ENCODE measurements at regions not wholly inside any gene's neighbourhood (a gene's known extent, or its start where the extent isn't known, plus 50 kb on each side); places are given as distances from the start of the nearest gene placed in this dataset.

DNA sequence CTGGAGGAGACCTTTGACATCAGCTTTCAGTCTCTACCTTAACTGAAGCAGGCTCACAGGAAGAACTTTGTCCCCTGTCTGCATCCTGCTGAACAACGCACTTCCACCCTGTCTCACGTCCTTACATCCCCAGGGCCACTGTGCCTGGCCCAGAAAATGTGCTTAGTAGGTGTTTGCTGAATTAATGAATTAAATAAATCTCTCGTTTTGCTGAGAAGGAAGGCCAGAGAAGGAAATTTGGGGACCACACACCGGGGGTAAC lies 54.3 kb upstream of the CREB3L1 start:
- no peaks in the 10 kb centered on the region for H3K27me3 ChIP-seq (ENCODE audit: insufficient read depth, low read depth)
- TF ChIP-seq, protein P1, sequence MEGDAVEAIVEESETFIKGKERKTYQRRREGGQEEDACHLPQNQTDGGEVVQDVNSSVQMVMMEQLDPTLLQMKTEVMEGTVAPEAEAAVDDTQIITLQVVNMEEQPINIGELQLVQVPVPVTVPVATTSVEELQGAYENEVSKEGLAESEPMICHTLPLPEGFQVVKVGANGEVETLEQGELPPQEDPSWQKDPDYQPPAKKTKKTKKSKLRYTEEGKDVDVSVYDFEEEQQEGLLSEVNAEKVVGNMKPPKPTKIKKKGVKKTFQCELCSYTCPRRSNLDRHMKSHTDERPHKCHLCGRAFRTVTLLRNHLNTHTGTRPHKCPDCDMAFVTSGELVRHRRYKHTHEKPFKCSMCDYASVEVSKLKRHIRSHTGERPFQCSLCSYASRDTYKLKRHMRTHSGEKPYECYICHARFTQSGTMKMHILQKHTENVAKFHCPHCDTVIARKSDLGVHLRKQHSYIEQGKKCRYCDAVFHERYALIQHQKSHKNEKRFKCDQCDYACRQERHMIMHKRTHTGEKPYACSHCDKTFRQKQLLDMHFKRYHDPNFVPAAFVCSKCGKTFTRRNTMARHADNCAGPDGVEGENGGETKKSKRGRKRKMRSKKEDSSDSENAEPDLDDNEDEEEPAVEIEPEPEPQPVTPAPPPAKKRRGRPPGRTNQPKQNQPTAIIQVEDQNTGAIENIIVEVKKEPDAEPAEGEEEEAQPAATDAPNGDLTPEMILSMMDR (conservative IDR thresholded peaks at IDR 0.05; ENCODE audit: low read depth, low read length) = no peak
- H3K4me2 ChIP-seq = no peak overlapping the region
- no peak overlapping the region for H3K4me3 ChIP-seq (IDR thresholded peaks at IDR 0.05; ENCODE audit: insufficient read depth, low read depth, low read length)
- no peaks in the 10 kb centered on the region for H3K79me2 ChIP-seq (ENCODE audit: insufficient read depth, low read depth)
- H3K4me1 ChIP-seq (ENCODE audit: low read depth, poor library complexity, severe bottlenecking) = no peaks in the 10 kb centered on the region
- no peak overlapping the region for H3K9ac ChIP-seq
- no peaks in the 10 kb centered on the region for H3K36me3 ChIP-seq (ENCODE audit: insufficient read depth)
- no peaks in the 10 kb centered on the region for H4K20me1 ChIP-seq (ENCODE audit: insufficient read depth)
- H3K27ac ChIP-seq = no peak overlapping the region
- H2AFZ ChIP-seq (ENCODE audit: low read depth) = no peak overlapping the region

DNA sequence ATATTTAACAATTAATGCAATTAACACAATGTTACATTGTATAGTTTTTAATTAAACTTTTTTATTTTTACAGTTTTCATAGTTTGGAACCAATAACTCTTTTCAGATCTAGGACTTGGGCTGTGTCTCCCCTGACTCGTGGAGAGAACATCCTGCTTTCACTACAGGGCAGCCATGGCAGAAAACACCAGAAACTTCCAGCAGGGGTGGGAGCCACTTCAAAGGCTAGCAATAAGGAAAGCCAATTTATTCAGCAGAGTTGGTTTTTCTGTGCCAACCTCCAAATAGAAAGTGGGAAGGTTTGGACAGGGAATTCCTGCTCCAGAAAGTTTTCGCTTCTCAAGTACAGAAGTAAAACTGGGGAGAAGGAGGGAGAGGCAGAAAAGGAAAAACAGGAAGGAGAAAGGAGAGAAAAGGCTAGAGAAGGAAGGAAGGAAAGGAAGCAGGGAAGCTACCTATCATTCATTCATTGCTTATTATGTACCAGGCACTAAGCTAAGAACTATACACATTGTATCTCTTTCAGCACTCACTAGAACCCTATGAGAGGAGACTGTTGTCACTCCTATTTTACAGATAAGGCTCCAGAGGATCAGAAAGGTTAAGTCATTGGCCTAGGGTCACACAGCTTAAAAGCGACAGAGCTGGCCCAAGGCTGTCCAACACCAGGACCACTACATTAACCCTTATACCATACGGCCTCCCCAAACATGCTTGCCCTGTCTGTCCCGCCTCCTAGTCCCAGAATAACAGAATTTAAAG lies 54.8 kb upstream of the CREB3L1 start:
- H4K20me1 ChIP-seq (ENCODE audit: insufficient read depth) = no peaks in the 10 kb centered on the region
- no peaks in the 10 kb centered on the region for H3K36me3 ChIP-seq (ENCODE audit: insufficient read depth)
- H3K9ac ChIP-seq = no peak overlapping the region
- TF ChIP-seq, protein P1 (conservative IDR thresholded peaks at IDR 0.05; ENCODE audit: low read depth, low read length) = no peak
- H3K4me3 ChIP-seq (IDR thresholded peaks at IDR 0.05; ENCODE audit: insufficient read depth, low read depth, low read length) = no peak overlapping the region
- no peaks in the 10 kb centered on the region for H3K79me2 ChIP-seq (ENCODE audit: insufficient read depth, low read depth)
- H3K4me2 ChIP-seq = no peak overlapping the region
- no peaks in the 10 kb centered on the region for H3K4me1 ChIP-seq (ENCODE audit: low read depth, poor library complexity, severe bottlenecking)
- H3K27ac ChIP-seq = no peak overlapping the region
- H2AFZ ChIP-seq (ENCODE audit: low read depth) = no peak overlapping the region
- H3K27me3 ChIP-seq (ENCODE audit: insufficient read depth, low read depth) = no peaks in the 10 kb centered on the region

DNA sequence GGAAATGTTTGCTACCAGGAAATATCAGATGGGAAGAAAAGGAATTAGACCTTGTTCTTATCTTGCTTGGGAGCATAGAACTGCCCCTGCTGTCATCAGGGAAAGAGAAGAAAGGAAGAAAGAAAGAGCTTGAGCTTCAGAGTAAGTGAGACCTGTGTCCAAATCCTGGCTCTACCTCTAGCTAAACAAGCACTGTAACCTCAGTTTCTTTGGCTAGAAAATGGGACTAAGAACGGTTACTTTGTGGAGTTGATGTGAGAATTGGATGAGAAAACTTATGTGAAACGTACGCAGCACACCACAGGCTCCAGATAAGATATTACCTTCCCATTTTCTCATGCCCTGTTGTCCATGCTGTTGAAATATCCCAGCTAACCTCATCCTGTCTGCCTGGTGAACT lies 57.1 kb upstream of the CREB3L1 start:
- H3K27ac ChIP-seq = no peak overlapping the region
- H4K20me1 ChIP-seq (ENCODE audit: insufficient read depth) = no peaks in the 10 kb centered on the region
- no peak overlapping the region for H3K9ac ChIP-seq
- H3K27me3 ChIP-seq (ENCODE audit: insufficient read depth, low read depth) = no peaks in the 10 kb centered on the region
- TF ChIP-seq, protein P1 (conservative IDR thresholded peaks at IDR 0.05; ENCODE audit: low read depth, low read length) = no peak
- no peak overlapping the region for H3K4me2 ChIP-seq
- H3K4me3 ChIP-seq (IDR thresholded peaks at IDR 0.05; ENCODE audit: insufficient read depth, low read depth, low read length) = no peak overlapping the region
- H3K4me1 ChIP-seq (ENCODE audit: low read depth, poor library complexity, severe bottlenecking) = peaks cover 3% of the 10 kb centered on the region
- H3K79me2 ChIP-seq (ENCODE audit: insufficient read depth, low read depth) = no peaks in the 10 kb centered on the region
- no peak overlapping the region for H2AFZ ChIP-seq (ENCODE audit: low read depth)
- no peaks in the 10 kb centered on the region for H3K36me3 ChIP-seq (ENCODE audit: insufficient read depth)

DNA sequence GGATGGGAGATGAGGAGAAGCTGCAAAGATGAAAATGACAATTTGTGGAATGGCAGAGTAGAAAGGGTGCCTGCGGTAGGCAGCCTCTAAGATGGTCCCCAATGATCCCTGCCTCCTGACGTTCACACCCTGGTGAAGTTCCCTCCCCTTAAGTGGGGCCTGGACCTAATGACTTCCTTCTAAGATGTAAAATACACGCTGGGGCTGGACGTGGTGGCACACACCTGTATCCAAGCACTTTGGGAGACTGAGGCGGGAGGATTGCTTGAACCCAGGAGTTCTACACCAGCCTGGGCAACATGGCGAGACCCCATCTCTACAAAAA lies 60.7 kb upstream of the CREB3L1 start:
- Histone ChIP-seq H3K79me2 (ENCODE audit: insufficient read depth, low read depth) (no peaks in the 10 kb centered on the region), H3K9ac (no peak overlapping the region), H2AFZ (ENCODE audit: low read depth) (no peak overlapping the region), H3K27ac (no peak overlapping the region), H3K4me1 (ENCODE audit: low read depth, poor library complexity, severe bottlenecking) (peaks cover 3% of the 10 kb centered on the region), H4K20me1 (ENCODE audit: insufficient read depth) (no peaks in the 10 kb centered on the region), H3K27me3 (ENCODE audit: insufficient read depth, low read depth) (no peaks in the 10 kb centered on the region), H3K4me2 (no peak overlapping the region), H3K36me3 (ENCODE audit: insufficient read depth) (no peaks in the 10 kb centered on the region), H3K4me3 (IDR thresholded peaks at IDR 0.05; ENCODE audit: insufficient read depth, low read depth, low read length) (no peak overlapping the region)
- TF ChIP-seq, protein P1 (conservative IDR thresholded peaks at IDR 0.05; ENCODE audit: low read depth, low read length) = no peak

All from KMS-11 (cell line).